Endothelial cell of umbilical vein (primary cell): ENCODE measurements at regions not wholly inside any gene's neighbourhood (a gene's known extent, or its start where the extent isn't known, plus 50 kb on each side); places are given as distances from the start of the nearest gene placed in this dataset.

Source experiments
- BruUV-seq: library from RNA; stranded (reverse); fragments of 400-500 nt; replicated peaks from 2 replicates; lab custom pipeline; 2021; lab: Mats Ljungman, UMichigan
- CTCF ChIA-PET: fragments of 300-600, 350-600 bp; sonication (Branson Sonifier 250); formaldehyde crosslinking; loops from one replicate; lab custom pipeline; 2021; ENCODE audit warnings: antibody characterized with exemption, inconsistent platforms; lab: Charles Lee
- POLR2A ChIA-PET: fragments of 300-600, 350-600 bp; sonication (Branson Sonifier 250); formaldehyde crosslinking; loops from one replicate; lab custom pipeline; 2021; ENCODE audit warnings: antibody characterized with exemption, inconsistent platforms; lab: Charles Lee
- DNase-seq: peaks from one replicate; pipeline ENCODE4 v3.0.0-alpha.2; 2011; ENCODE audit warnings: low read depth, low spot score
- FAIRE-seq: peaks from 2 replicates; lab custom pipeline; 2011; peaks lifted over from hg19 to GRCh38; lab: Jason Lieb, UNC
- H2AFZ ChIP-seq: 2 replicates; pipeline ENCODE4 v1.6.0; 2012; ENCODE audit warnings: low read depth, low read length, control low read depth, inconsistent platforms
- H3K27ac ChIP-seq: 2 replicates; pipeline ENCODE4 v1.5.1; 2011; ENCODE audit warnings: low read depth, mild to moderate bottlenecking, control low read depth, low read length, moderate library complexity; ENCODE audit not compliant: insufficient read depth
- H3K27me3 ChIP-seq, 2 experiments: 2 replicates each; pipeline versions ENCODE4 v1.6.0 to v1.6.1; 2011; ENCODE audit warnings: low read length in 2 of 2, mixed read lengths in 1 of 2; ENCODE audit not compliant: control insufficient read depth in 2 of 2, insufficient read depth in 2 of 2
- H3K36me3 ChIP-seq, 2 experiments: 2 replicates in 1 of 2; 3 replicates in 1 of 2; pipeline ENCODE4 v1.5.1; 2011; ENCODE audit warnings: low read length in 2 of 2, mild to moderate bottlenecking in 1 of 2, moderate library complexity in 1 of 2; ENCODE audit not compliant: control insufficient read depth in 2 of 2, insufficient read depth in 2 of 2; ENCODE audit errors: extremely low read depth in 1 of 2
- H3K4me1 ChIP-seq: 3 replicates; pipeline ENCODE4 v1.5.1; 2011; ENCODE audit warnings: mild to moderate bottlenecking, low read length; ENCODE audit not compliant: control insufficient read depth, insufficient read depth; ENCODE audit errors: extremely low read depth
- H3K4me2 ChIP-seq: 2 replicates; pipeline ENCODE4 v1.6.1; 2011; ENCODE audit warnings: low read length, control low read depth, mixed read lengths; ENCODE audit not compliant: insufficient read depth
- H3K4me3 ChIP-seq, 3 experiments: fragments of 200-600 bp in 1 of 3; sonication (generic), shearing (Covaris generic) in 1 of 3; replicated peaks in 1 of 3; 2 replicates each; pipeline ENCODE4 v1.5.1; 2011 to 2016; ENCODE audit warnings: control low read depth in 3 of 3, low read length in 3 of 3, mild to moderate bottlenecking in 2 of 3, inconsistent platforms in 1 of 3, low read depth in 1 of 3, moderate library complexity in 1 of 3; ENCODE audit not compliant: insufficient read depth in 1 of 3
- H3K79me2 ChIP-seq: 2 replicates; pipeline ENCODE4 v1.6.0; 2012; ENCODE audit warnings: low read length, inconsistent platforms; ENCODE audit not compliant: control insufficient read depth, insufficient read depth
- H3K9ac ChIP-seq: replicated peaks from 2 replicates; pipeline ENCODE3; 2011; ENCODE audit warnings: low read length, control low read depth; ENCODE audit not compliant: insufficient read depth; ENCODE audit errors: extremely low read depth
- H3K9me1 ChIP-seq: replicated peaks from 3 replicates; pipeline ENCODE4 v1.6.0; 2011; ENCODE audit warnings: mild to moderate bottlenecking, low read length; ENCODE audit not compliant: control insufficient read depth, insufficient read depth; ENCODE audit errors: extremely low read depth
- H3K9me3 ChIP-seq: replicated peaks from 2 replicates; pipeline ENCODE4 v1.5.1; 2012; ENCODE audit warnings: low read length, inconsistent platforms; ENCODE audit not compliant: control insufficient read depth, insufficient read depth
- H4K20me1 ChIP-seq: replicated peaks from 2 replicates; pipeline ENCODE3; 2011; ENCODE audit warnings: mild to moderate bottlenecking, low read length; ENCODE audit not compliant: control insufficient read depth, insufficient read depth; ENCODE audit errors: extremely low read depth
- EZH2 ChIP-seq: IDR thresholded peaks from 2 replicates; pipeline ENCODE4 v1.6.1; 2012; ENCODE audit warnings: borderline replicate concordance, low read depth, mild to moderate bottlenecking, moderate library complexity, low read length, inconsistent platforms; ENCODE audit not compliant: severe bottlenecking
- FOS ChIP-seq: IDR thresholded peaks from 2 replicates; pipeline ENCODE4 v1.6.1; 2011; ENCODE audit warnings: mild to moderate bottlenecking, low read length, moderate library complexity, borderline replicate concordance; ENCODE audit not compliant: insufficient read depth
- GATA2 ChIP-seq: IDR thresholded peaks from 2 replicates; pipeline ENCODE4 v1.7.0; 2011; ENCODE audit warnings: low read depth, mild to moderate bottlenecking, moderate library complexity, mixed read lengths, low read length; ENCODE audit not compliant: insufficient read length, insufficient read depth
- JUN ChIP-seq: IDR thresholded peaks from 2 replicates; pipeline ENCODE4 v1.6.1; 2011; ENCODE audit warnings: borderline replicate concordance, low read depth; ENCODE audit not compliant: insufficient read length, insufficient read depth
- MYC ChIP-seq: IDR thresholded peaks from one replicate; pipeline ENCODE4 v1.6.1; 2011; ENCODE audit warnings: mild to moderate bottlenecking, low read depth, low read length
- POLR2A ChIP-seq: IDR thresholded peaks from 2 replicates; pipeline ENCODE4 v1.6.1; 2012; ENCODE audit warnings: low read depth, mild to moderate bottlenecking, control low read depth, low read length
- POLR2AphosphoS5 ChIP-seq: IDR thresholded peaks from 2 replicates; pipeline ENCODE4 v1.6.1; 2012; ENCODE audit warnings: low read depth, mild to moderate bottlenecking, control low read depth, low read length, moderate library complexity; ENCODE audit not compliant: insufficient read depth
- dilution Hi-C: fragments of 300-500 bp; cut with MboI; formaldehyde crosslinking; loops from one replicate; pipeline ENCODE4 v1.15.0; 2019; ENCODE audit warnings: low sequenced_read_pairs; ENCODE audit not compliant: extremely low pct_ligation_motif_present
- intact Hi-C: fragments of 100-400 bp; cut with micrococcal nuclease; formaldehyde crosslinking; loops from one replicate; pipeline ENCODE4 v1.10.0; 2022
- TF ChIP-seq, protein P1 (sequence below): IDR thresholded peaks from 2 replicates; pipeline ENCODE4 v1.6.1; 2011; ENCODE audit not compliant: insufficient read depth, insufficient read length
- TF ChIP-seq, protein P2 (sequence below), 2 donors: IDR thresholded peaks; 1 replicate in 1 of 2; 2 replicates in 1 of 2; pipeline ENCODE4 v1.5.1; 2011; ENCODE audit warnings: low read length in 2 of 2, mild to moderate bottlenecking in 2 of 2, moderate library complexity in 2 of 2, control low read depth in 1 of 2, inconsistent platforms in 1 of 2, low read depth in 1 of 2; ENCODE audit not compliant: insufficient read depth in 1 of 2; ENCODE audit errors: extremely low read depth in 1 of 2

DNA sequence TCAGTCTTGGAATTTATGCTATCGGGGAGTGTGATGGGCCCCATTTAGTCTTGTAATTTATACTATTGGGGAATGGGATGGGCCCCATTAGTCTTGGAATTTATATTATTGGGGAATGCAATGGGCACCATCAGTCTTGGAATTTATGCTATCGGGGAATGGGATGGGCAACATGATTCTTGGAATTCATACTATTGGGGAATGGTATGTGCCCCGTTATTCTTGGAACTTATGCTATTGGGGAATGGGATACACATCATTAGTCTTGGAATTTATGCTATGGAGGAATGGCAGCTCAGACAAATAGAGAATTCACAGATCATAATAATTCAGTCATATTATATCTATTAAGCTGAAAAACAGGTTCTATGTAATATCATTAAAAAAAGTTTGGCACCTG, 300.3 kb downstream of the SMOC2 start:
- CTCF ChIA-PET = no interaction called here

DNA sequence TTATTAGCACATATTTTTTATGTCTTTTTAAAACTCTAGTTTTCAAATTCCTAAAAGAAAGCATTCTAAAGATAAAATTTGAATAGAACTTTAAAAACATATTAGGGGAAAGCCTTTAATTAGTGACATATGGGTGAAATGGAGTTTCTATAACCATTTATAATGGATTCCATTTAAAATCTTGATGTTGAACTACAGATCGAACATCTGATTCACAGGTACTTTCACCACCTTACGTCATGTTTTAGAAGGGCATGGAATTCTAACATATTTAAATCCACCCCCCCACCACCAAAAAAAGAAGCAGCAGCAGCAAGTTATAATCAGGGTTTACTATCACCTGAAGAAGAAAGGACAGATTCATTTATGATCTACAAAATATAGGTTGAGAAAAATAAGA, 298.4 kb downstream of the SMOC2 start:
- H3K9ac ChIP-seq = no peak overlapping the region
- ChIA-PET POLR2A (no interaction called here), CTCF (no interaction called here)
- intact Hi-C loops = no loop called here
- no peak overlapping the region for H2AFZ ChIP-seq
- no peaks in the 10 kb centered on the region for H3K27me3 ChIP-seq
- no peak for FAIRE-seq
- H3K36me3 ChIP-seq = no peaks in the 10 kb centered on the region
- H3K4me3 ChIP-seq = no peak overlapping the region
- H3K9me3 ChIP-seq = peaks cover 6% of the 10 kb centered on the region
- no peak overlapping the region for H3K27ac ChIP-seq
- H3K79me2 ChIP-seq = no peaks in the 10 kb centered on the region
- no peaks in the 10 kb centered on the region for H3K4me1 ChIP-seq
- DNase-seq = no peak
- no peak overlapping the region for H3K4me2 ChIP-seq
- no TSS peak for BruUV-seq
- H3K9me1 ChIP-seq = no peaks in the 10 kb centered on the region
- H4K20me1 ChIP-seq = no peaks in the 10 kb centered on the region
- no peak for TF ChIP-seq JUN
- TF ChIP-seq, protein P1, sequence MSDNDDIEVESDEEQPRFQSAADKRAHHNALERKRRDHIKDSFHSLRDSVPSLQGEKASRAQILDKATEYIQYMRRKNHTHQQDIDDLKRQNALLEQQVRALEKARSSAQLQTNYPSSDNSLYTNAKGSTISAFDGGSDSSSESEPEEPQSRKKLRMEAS = no peak
- no peak for TF ChIP-seq EZH2
- no peak for TF ChIP-seq GATA2
- no peak for TF ChIP-seq POLR2AphosphoS5
- no peak for TF ChIP-seq MYC
- no peak for TF ChIP-seq FOS
- TF ChIP-seq, protein P2, sequence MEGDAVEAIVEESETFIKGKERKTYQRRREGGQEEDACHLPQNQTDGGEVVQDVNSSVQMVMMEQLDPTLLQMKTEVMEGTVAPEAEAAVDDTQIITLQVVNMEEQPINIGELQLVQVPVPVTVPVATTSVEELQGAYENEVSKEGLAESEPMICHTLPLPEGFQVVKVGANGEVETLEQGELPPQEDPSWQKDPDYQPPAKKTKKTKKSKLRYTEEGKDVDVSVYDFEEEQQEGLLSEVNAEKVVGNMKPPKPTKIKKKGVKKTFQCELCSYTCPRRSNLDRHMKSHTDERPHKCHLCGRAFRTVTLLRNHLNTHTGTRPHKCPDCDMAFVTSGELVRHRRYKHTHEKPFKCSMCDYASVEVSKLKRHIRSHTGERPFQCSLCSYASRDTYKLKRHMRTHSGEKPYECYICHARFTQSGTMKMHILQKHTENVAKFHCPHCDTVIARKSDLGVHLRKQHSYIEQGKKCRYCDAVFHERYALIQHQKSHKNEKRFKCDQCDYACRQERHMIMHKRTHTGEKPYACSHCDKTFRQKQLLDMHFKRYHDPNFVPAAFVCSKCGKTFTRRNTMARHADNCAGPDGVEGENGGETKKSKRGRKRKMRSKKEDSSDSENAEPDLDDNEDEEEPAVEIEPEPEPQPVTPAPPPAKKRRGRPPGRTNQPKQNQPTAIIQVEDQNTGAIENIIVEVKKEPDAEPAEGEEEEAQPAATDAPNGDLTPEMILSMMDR (IDR thresholded peaks at IDR 0.05; ENCODE audit: extremely low read depth in 1 of 2, insufficient read depth in 1 of 2, low read depth in 1 of 2, low read length in 2 of 2) = no peak
- TF ChIP-seq POLR2A = no peak
- dilution Hi-C loops = no loop called here

More for the DNA sequence above, 300.3 kb downstream of the SMOC2 start:
- POLR2A ChIA-PET = no interaction called here
- Histone ChIP-seq H4K20me1 (no peaks in the 10 kb centered on the region), H3K79me2 (no peaks in the 10 kb centered on the region), H3K36me3 (no peaks in the 10 kb centered on the region), H3K4me2 (no peak overlapping the region), H3K9me3 (peaks cover 6% of the 10 kb centered on the region), H2AFZ (no peak overlapping the region), H3K9me1 (no peaks in the 10 kb centered on the region), H3K4me1 (no peaks in the 10 kb centered on the region), H3K27ac (no peak overlapping the region), H3K27me3 (no peaks in the 10 kb centered on the region), H3K4me3 (no peak overlapping the region), H3K9ac (no peak overlapping the region)
- no TSS peak for BruUV-seq
- intact Hi-C loops = no loop called here
- TF ChIP-seq GATA2 (no peak), EZH2 (no peak), FOS (no peak)
- TF ChIP-seq, protein P2 (IDR thresholded peaks at IDR 0.05; ENCODE audit: extremely low read depth in 1 of 2, insufficient read depth in 1 of 2, low read depth in 1 of 2, low read length in 2 of 2) = no peak
- no peak for DNase-seq
- FAIRE-seq = no peak
- dilution Hi-C loops = no loop called here
